Lung (tissue), 11 donors: ENCODE measurements at regions not wholly inside any gene's neighbourhood (a gene's known extent, or its start where the extent isn't known, plus 50 kb on each side); places are given as distances from the start of the nearest gene placed in this dataset.

Source experiments
- ATAC-seq: fragments of 200-7000 bp; cut with Tn5 transposase; one replicate; pipeline ENCODE4 v1.9.1; 2020; ENCODE audit warnings: moderate number of reproducible peaks; ENCODE audit not compliant: insufficient read depth, low FRiP score
- DNase-seq, 3 donors: peaks; one replicate each; pipeline ENCODE4 v3.0.0-alpha.2; 2013 to 2017
- H3K27ac ChIP-seq, 2 donors: one replicate each; pipeline ENCODE4 v1.5.1; 2013; ENCODE audit warnings: mild to moderate bottlenecking in 2 of 2, moderate library complexity in 2 of 2, control low read depth in 1 of 2, inconsistent platforms in 1 of 2, low read depth in 1 of 2, low read length in 1 of 2
- H3K27me3 ChIP-seq, 3 donors: one replicate each; pipeline ENCODE4 v1.5.1; 2013; ENCODE audit warnings: low read length in 2 of 3; ENCODE audit not compliant: control insufficient read depth in 3 of 3, insufficient read depth in 3 of 3
- H3K36me3 ChIP-seq, 4 donors: one replicate each; pipeline ENCODE4 v1.5.1; 2013; ENCODE audit warnings: low read length in 4 of 4, mild to moderate bottlenecking in 1 of 4, moderate library complexity in 1 of 4; ENCODE audit not compliant: control insufficient read depth in 4 of 4, insufficient read depth in 4 of 4
- H3K4me1 ChIP-seq, 5 donors: one replicate each; pipeline ENCODE4 v1.5.1; 2013; ENCODE audit warnings: low read length in 5 of 5, mild to moderate bottlenecking in 2 of 5, moderate library complexity in 1 of 5; ENCODE audit not compliant: control insufficient read depth in 5 of 5, insufficient read depth in 5 of 5
- H3K4me3 ChIP-seq: one replicate; pipeline ENCODE4 v1.5.1; 2013; ENCODE audit warnings: mild to moderate bottlenecking, control low read depth, moderate library complexity
- H3K9ac ChIP-seq, 2 donors: one replicate each; pipeline ENCODE4 v1.5.1; 2013; ENCODE audit warnings: low read length in 2 of 2, control low read depth in 1 of 2; ENCODE audit not compliant: insufficient read depth in 1 of 2
- H3K9me3 ChIP-seq, 4 donors: one replicate each; pipeline ENCODE4 v1.5.1; 2013; ENCODE audit warnings: low read length in 3 of 4, mild to moderate bottlenecking in 1 of 4, moderate library complexity in 1 of 4; ENCODE audit not compliant: control insufficient read depth in 4 of 4, insufficient read depth in 3 of 4
- CTCF ChIP-seq: IDR thresholded peaks from 2 replicates; pipeline ENCODE4 v1.5.1; 2012; ENCODE audit warnings: mild to moderate bottlenecking; ENCODE audit errors: control extremely low read depth, extremely low read depth
- WGBS, 2 donors: extraction: QIAGEN DNeasy Blood & Tissue Kit; methylation state at CpG; one replicate each; pipeline ENCODE4 v1.1.7; 2013; 5-methylcytosine and 5-hydroxymethylcytosine counted together
- donor health status: control.
- donor health status: control.
- donor health status: Bipolar disorder and iron deficiency.
- donor health status: healthy.
- donor health status: DM: yes; HTN: yes; CAD: no.

DNA sequence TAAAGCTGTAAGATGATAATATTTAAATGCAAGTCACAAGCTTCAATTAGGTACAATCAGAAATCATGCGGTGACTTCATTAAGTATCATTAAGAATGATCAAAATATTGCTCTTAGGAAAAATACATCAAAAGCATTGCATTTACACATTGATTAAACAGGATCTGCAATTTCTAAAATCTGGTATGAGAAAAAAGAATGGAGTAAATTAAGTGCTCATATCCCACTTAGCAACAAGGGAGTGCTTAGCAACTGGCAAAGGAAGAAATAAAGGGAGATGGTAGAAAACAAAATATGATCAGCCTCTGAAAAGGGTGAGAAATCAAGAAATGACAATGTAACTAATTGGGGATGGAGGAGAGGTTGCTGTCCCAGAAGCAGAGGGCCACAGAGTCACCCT is 1918.2 kb upstream of the PIK3C3 start:
- Histone ChIP-seq H3K27ac (no peak overlapping the region), H3K9ac (no peak overlapping the region), H3K4me3 (no peak overlapping the region), H3K4me1 (peaks cover 0 to 10% (median 0%) of the 10 kb centered on the region in 5 donors), H3K9me3 (no peaks in the 10 kb centered on the region), H3K27me3 (peaks cover 0 to 4% (median 0%) of the 10 kb centered on the region in 3 donors), H3K36me3 (no peaks in the 10 kb centered on the region)
- ATAC-seq (no peak), DNase-seq (no peak)
- no peak for TF ChIP-seq CTCF
- 95 to 98% methylated on average over 1 of the region's 1 CpG for WGBS, 2 donors

GRCh38 chr18:40035966-40036365 is 1919.1 kb upstream of the PIK3C3 start:
- 90 to 96% methylated on average over 1 of the region's 1 CpG for WGBS, 2 donors
- Histone ChIP-seq H3K9me3 (no peaks in the 10 kb centered on the region), H3K27ac (no peak overlapping the region), H3K4me3 (no peak overlapping the region), H3K4me1 (peaks cover 0 to 14% (median 0%) of the 10 kb centered on the region in 5 donors), H3K36me3 (no peaks in the 10 kb centered on the region), H3K9ac (no peak overlapping the region), H3K27me3 (peaks cover 0 to 4% (median 0%) of the 10 kb centered on the region in 3 donors)
- TF ChIP-seq CTCF: no peak
- ATAC-seq: no peak
- DNase-seq: no peak

DNA sequence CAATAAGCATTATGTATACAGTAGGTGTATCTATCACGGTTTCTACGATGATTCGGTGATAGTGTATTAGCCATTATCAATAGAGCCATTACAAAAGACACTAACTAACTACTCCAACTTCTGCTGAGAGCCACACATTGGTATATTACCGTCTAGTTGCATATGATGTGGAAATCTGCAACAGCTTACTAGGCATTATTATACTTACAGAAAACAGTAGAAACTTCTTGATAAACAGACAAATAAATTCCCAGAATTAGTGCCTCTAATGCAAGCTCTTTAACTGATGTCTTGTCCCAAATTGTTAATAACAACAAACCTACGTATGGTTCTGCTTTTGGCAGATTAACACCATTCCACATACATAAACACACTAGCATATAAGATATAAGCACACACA is 1923.0 kb upstream of the PIK3C3 start:
- no peak overlapping the region for H3K9ac ChIP-seq
- no peaks in the 10 kb centered on the region for H3K36me3 ChIP-seq
- H3K9me3 ChIP-seq: no peaks in the 10 kb centered on the region
- DNase-seq (peak in 2 of 3 donors; percentile 50 to 54), ATAC-seq (no peak)
- no peak overlapping the region for H3K27ac ChIP-seq
- peaks cover 0 to 14% (median 0%) of the 10 kb centered on the region in 5 donors for H3K4me1 ChIP-seq
- H3K27me3 ChIP-seq: no peaks in the 10 kb centered on the region
- TF ChIP-seq CTCF: no peak
- 83 to 93% methylated on average over 5 of the region's 5 CpGs for WGBS, 2 donors
- no peak overlapping the region for H3K4me3 ChIP-seq

DNA sequence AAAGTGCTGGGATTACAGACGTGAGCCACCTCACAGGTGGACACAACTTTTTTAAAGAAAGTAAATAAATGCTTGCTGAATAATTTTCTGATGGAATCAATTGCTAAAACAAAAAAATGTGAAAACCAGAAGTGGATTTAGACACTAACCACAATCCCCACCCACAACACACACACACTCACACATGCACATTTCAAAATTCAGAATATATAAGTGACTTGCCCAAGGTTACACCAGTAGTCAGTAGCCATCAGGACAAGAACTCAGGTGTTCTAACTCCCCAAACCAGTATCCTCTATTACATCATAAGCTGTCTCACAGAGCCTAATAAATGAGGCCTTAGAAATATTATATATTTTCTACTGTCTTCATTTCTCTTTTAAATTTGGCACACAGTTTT is 1923.6 kb upstream of the PIK3C3 start:
- 70 to 88% methylated on average over 1 of the region's 1 CpG for WGBS, 2 donors
- no peak for TF ChIP-seq CTCF
- DNase-seq (no peak), ATAC-seq (no peak)
- H3K36me3 ChIP-seq: no peaks in the 10 kb centered on the region
- no peak overlapping the region for H3K4me3 ChIP-seq
- H3K27me3 ChIP-seq: no peaks in the 10 kb centered on the region
- no peak overlapping the region for H3K27ac ChIP-seq
- H3K9ac ChIP-seq: no peak overlapping the region
- H3K4me1 ChIP-seq: peaks cover 0 to 14% (median 0%) of the 10 kb centered on the region in 5 donors
- no peaks in the 10 kb centered on the region for H3K9me3 ChIP-seq
